ENCODE measurements at regions not wholly inside any gene's neighbourhood (a gene's known extent, or its start where the extent isn't known, plus 50 kb on each side); places are given as distances from the start of the nearest gene placed in this dataset.

DNA sequence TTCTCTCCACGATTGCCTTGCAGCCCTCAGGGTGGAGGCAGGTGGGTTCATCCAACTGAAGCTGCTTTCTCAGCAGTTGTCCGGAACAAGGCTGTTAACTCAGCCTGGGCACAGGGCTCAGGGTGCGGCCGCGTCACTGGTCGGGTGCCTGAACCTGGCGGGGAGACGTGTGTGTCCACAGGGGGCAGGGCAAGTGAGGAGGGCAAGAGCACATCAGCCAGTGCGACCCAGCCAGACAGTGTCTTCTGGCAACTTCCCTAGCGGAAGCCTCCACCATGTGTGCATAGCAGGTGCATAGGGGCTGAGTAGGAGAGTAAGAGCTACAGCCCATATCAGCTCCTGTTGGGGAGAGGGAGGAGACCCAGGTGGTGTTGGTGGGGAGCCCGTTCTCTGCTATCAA, 150.4 kb upstream of the THRB start:
- TF ChIP-seq MAFF (IDR thresholded peaks at IDR 0.05; ENCODE audit: low read length) (no peak), SRSF7 (optimal IDR thresholded peaks at IDR 0.05; ENCODE audit: low read depth, low read length) (no peak)

Measured in K562 (cell line).